Hepatocyte (in vitro differentiated cells): ENCODE measurements at regions not wholly inside any gene's neighbourhood (a gene's known extent, or its start where the extent isn't known, plus 50 kb on each side); places are given as distances from the start of the nearest gene placed in this dataset.

Experiments
- DNase-seq: peaks from one replicate; pipeline ENCODE4 v3.0.0-alpha.2; 2016; ENCODE audit warnings: low spot score
- H2AFZ ChIP-seq: fragments of 200-600 bp; sonication (generic); 2 replicates; pipeline ENCODE4 v1.6.0; 2016; ENCODE audit warnings: antibody characterized with exemption, mild to moderate bottlenecking
- H3K27ac ChIP-seq: fragments of 200-600 bp; sonication (generic); 2 replicates; pipeline ENCODE4 v1.5.1; 2016; ENCODE audit warnings: mild to moderate bottlenecking
- H3K27me3 ChIP-seq: fragments of 200-600 bp; sonication (generic); 2 replicates; pipeline ENCODE4 v1.6.1; 2016
- H3K36me3 ChIP-seq: fragments of 200-600 bp; sonication (generic); replicated peaks from 2 replicates; pipeline ENCODE4 v1.5.1; 2016; ENCODE audit warnings: low read depth; ENCODE audit not compliant: insufficient read depth
- H3K4me1 ChIP-seq: fragments of 200-600 bp; sonication (generic); 2 replicates; pipeline ENCODE4 v1.5.1; 2016; ENCODE audit warnings: mild to moderate bottlenecking, moderate library complexity; ENCODE audit not compliant: insufficient read depth
- H3K4me2 ChIP-seq: fragments of 200-600 bp; sonication (generic); 2 replicates; pipeline ENCODE4 v1.6.0; 2016
- H3K4me3 ChIP-seq: fragments of 200-600 bp; sonication (generic); 2 replicates; pipeline ENCODE4 v1.5.1; 2016; ENCODE audit warnings: mild to moderate bottlenecking
- H3K79me2 ChIP-seq: fragments of 200-600 bp; sonication (generic); 2 replicates; pipeline ENCODE4 v1.6.0; 2017; ENCODE audit warnings: mild to moderate bottlenecking
- H3K9me2 ChIP-seq: fragments of 200-600 bp; sonication (generic); replicated peaks from 2 replicates; pipeline ENCODE4 v1.6.0; 2017; ENCODE audit warnings: mild to moderate bottlenecking; ENCODE audit not compliant: insufficient read depth
- H3K9me3 ChIP-seq: fragments of 200-600 bp; sonication (generic); 2 replicates; pipeline ENCODE4 v1.5.1; 2016; ENCODE audit warnings: low read depth, mild to moderate bottlenecking
- H4K20me1 ChIP-seq: fragments of 200-600 bp; sonication (generic); 2 replicates; pipeline ENCODE4 v1.6.0; 2016; ENCODE audit warnings: mild to moderate bottlenecking; ENCODE audit not compliant: insufficient read depth, poor library complexity, severe bottlenecking
- CTCF ChIP-seq: fragments of 200-600 bp; sonication (generic); IDR thresholded peaks from 2 replicates; pipeline ENCODE4 v1.5.1; 2016; ENCODE audit warnings: antibody characterized with exemption, mild to moderate bottlenecking; ENCODE audit not compliant: poor library complexity
- EZH2 ChIP-seq: fragments of 200-600 bp; sonication (generic); IDR thresholded peaks from 2 replicates; pipeline ENCODE4 v1.6.1; 2016; ENCODE audit warnings: antibody characterized with exemption, mild to moderate bottlenecking, borderline replicate concordance
- EZH2phosphoT487 ChIP-seq: fragments of 200-600 bp; sonication (generic); IDR thresholded peaks from one replicate; pipeline ENCODE4 v1.6.1; 2018; ENCODE audit warnings: antibody characterized with exemption, mild to moderate bottlenecking, low read depth, moderate library complexity; ENCODE audit not compliant: unreplicated experiment, severe bottlenecking
- WGBS: methylation state at CpG from one replicate; pipeline ENCODE4 v1.1.6; 2016; ENCODE audit warnings: low lambda C conversion rate; ENCODE audit errors: missing lambda C conversion rate; 5-methylcytosine and 5-hydroxymethylcytosine counted together

- no peak for DNase-seq
- H3K4me1 ChIP-seq = peaks cover 10% of the 10 kb centered on the region
- H3K36me3 ChIP-seq = no peaks in the 10 kb centered on the region
- no peaks in the 10 kb centered on the region for H3K27me3 ChIP-seq
- WGBS = 74% methylated on average over 7 of the region's 7 CpGs
- H3K9me2 ChIP-seq = no peaks in the 10 kb centered on the region
- no peaks in the 10 kb centered on the region for H3K79me2 ChIP-seq
- H3K27ac ChIP-seq = no peak overlapping the region
- no peak overlapping the region for H3K4me3 ChIP-seq
- TF ChIP-seq EZH2 (no peak), EZH2phosphoT487 (no peak), CTCF (no peak)
- no peaks in the 10 kb centered on the region for H3K9me3 ChIP-seq
- no peak overlapping the region for H2AFZ ChIP-seq
- no peaks in the 10 kb centered on the region for H4K20me1 ChIP-seq
- H3K4me2 ChIP-seq = no peak overlapping the region
These were observed 143.7 kb downstream of the FGF9 start for GRCh38 chr13:21814604-21815003.

GRCh38 chr13:21817878-21818277 is 147.0 kb downstream of the FGF9 start:
- no peaks in the 10 kb centered on the region for H4K20me1 ChIP-seq
- H3K79me2 ChIP-seq = no peaks in the 10 kb centered on the region
- WGBS = 97% methylated on average over 17 of the region's 25 CpGs
- H3K27ac ChIP-seq = no peak overlapping the region
- H3K9me3 ChIP-seq = no peaks in the 10 kb centered on the region
- no peak for DNase-seq
- TF ChIP-seq EZH2 (no peak), CTCF (no peak), EZH2phosphoT487 (no peak)
- H3K27me3 ChIP-seq = no peaks in the 10 kb centered on the region
- H2AFZ ChIP-seq = no peak overlapping the region
- H3K36me3 ChIP-seq = no peaks in the 10 kb centered on the region
- peaks cover 10% of the 10 kb centered on the region for H3K4me1 ChIP-seq
- no peak overlapping the region for H3K4me3 ChIP-seq
- H3K9me2 ChIP-seq = no peaks in the 10 kb centered on the region
- no peak overlapping the region for H3K4me2 ChIP-seq

- Histone ChIP-seq H3K4me3 (no peak overlapping the region), H3K4me1 (peaks cover 15% of the 10 kb centered on the region), H3K9me2 (no peaks in the 10 kb centered on the region), H3K4me2 (peak overlapping the region; percentile 25), H3K27me3 (no peaks in the 10 kb centered on the region), H3K36me3 (no peaks in the 10 kb centered on the region), H3K9me3 (no peaks in the 10 kb centered on the region), H3K27ac (no peak overlapping the region), H4K20me1 (no peaks in the 10 kb centered on the region), H2AFZ (no peak overlapping the region), H3K79me2 (no peaks in the 10 kb centered on the region)
- DNase-seq = no peak
- TF ChIP-seq CTCF = no peak
- no peak for TF ChIP-seq EZH2
- no peak for TF ChIP-seq EZH2phosphoT487
- 38% methylated on average over 4 of the region's 4 CpGs for WGBS
These were observed 151.2 kb downstream of the FGF9 start for GRCh38 chr13:21822029-21822428.

GRCh38 chr13:21823416-21823815 is 152.5 kb downstream of the FGF9 start:
- H2AFZ ChIP-seq = no peak overlapping the region
- H3K36me3 ChIP-seq = no peaks in the 10 kb centered on the region
- DNase-seq = no peak
- no peaks in the 10 kb centered on the region for H3K9me3 ChIP-seq
- no peak overlapping the region for H3K27ac ChIP-seq
- TF ChIP-seq EZH2phosphoT487 (no peak), CTCF (no peak)
- H3K4me2 ChIP-seq = no peak overlapping the region
- H4K20me1 ChIP-seq = no peaks in the 10 kb centered on the region
- H3K27me3 ChIP-seq = no peaks in the 10 kb centered on the region
- WGBS = 84% methylated on average over 6 of the region's 6 CpGs
- H3K4me1 ChIP-seq = peaks cover 15% of the 10 kb centered on the region
- H3K79me2 ChIP-seq = no peaks in the 10 kb centered on the region
- H3K4me3 ChIP-seq = no peak overlapping the region
- no peaks in the 10 kb centered on the region for H3K9me2 ChIP-seq
